T-helper 1 cell (primary cell): ENCODE measurements at regions not wholly inside any gene's neighbourhood (a gene's known extent, or its start where the extent isn't known, plus 50 kb on each side); places are given as distances from the start of the nearest gene placed in this dataset.

Experiments used
- DNase-seq, 5 donors: peaks; one replicate each; pipeline ENCODE4 v3.0.0-alpha.2; 2012 to 2020

GRCh38 chr1:67561704-67562113 is 123.3 kb upstream of the GADD45A start:
- DNase-seq, result peak; percentile 58 to 78 (median 62)

DNA sequence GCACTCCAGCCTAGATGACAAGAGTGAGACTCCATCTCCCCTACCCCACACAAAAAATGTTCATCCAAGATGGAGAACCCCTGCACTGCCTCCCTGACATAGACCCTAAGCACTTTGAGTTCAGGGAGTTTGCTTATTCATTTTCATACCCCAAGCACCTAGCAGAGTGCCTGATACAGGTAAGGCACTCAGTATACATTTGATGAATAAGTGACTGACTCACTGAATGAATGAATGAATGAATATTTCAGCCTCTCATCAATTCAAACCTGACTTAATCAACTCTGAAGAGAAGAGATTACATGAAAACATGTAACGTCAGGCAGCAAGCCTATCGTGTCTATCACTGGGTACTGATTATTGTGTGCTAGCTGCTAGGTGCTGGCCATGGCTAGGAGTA is 121.3 kb upstream of the GADD45A start:
- DNase-seq, result no peak

- DNase-seq, result no peak
Observed at GRCh38 chr1:67564193-67564592, 120.8 kb upstream of the GADD45A start.

GRCh38 chr1:67566803-67567377 is 118.1 kb upstream of the GADD45A start:
- DNase-seq, result no peak

GRCh38 chr1:67570486-67571143 is 114.4 kb upstream of the GADD45A start:
- no peak for DNase-seq

- no peak for DNase-seq
Observed at GRCh38 chr1:67571406-67571805, 113.6 kb upstream of the GADD45A start.

DNA sequence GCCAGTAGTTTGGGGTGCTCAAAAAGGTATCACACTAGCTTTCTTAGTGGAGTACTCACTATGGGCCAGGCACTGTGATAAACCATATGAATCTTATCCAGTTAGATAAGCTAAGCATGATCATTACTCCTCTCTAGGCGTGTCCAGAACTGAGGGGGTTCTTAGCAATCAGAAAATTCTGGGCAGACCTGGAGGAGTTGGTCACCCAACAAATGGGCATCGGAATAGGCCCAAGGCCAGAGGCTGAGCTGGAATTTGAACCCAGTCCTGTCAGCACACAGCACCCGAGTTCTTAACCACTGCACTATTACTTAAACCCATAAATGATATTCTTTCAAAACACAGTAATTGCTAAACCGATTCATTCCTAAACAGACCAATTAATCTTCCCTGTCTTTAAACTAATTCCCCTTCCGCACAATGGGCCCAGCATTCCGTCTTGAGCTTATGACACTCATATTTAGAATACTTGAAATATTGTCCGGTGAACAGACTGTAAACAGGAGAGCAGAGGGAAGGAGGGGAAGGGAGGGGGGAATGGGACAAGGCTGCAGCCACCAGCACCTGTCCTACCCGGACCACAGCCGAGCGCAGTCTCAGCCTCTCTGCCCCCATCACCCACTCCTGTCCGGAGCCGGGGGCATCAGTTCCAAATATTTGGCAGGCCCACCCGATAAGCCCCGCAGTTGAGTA is 113.0 kb upstream of the GADD45A start:
- DNase-seq, result no peak

GRCh38 chr1:67572594-67573221 is 112.3 kb upstream of the GADD45A start:
- DNase-seq, result no peak

DNA sequence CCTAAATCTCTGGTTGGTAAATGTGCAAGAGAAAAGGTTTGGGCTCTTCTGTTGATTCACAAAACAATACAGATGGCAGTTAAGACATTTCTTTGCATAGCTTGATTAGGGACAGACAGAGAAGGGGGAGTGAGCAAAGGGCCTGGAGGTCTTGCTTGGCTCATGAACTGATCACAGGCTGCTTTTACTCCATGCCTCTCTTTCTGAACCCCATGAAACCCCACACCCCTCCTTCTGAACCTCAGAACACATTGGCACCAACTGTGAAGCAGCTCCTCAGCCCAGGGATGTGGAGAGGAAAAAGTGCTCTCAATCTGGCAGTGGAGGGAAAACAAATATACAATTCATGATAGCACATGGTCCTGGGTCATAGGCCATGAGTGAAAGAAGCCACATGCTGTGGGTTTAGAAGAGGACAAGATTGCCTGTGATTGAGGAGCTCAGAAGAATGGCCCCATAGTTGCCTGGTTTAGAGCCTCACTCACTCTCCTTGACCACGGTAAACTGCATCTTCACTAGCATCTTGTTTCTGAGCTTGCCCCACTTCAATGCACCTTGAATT is 111.6 kb upstream of the GADD45A start:
- no peak for DNase-seq

GRCh38 chr1:67574221-67574620 is 110.8 kb upstream of the GADD45A start:
- no peak for DNase-seq

DNA sequence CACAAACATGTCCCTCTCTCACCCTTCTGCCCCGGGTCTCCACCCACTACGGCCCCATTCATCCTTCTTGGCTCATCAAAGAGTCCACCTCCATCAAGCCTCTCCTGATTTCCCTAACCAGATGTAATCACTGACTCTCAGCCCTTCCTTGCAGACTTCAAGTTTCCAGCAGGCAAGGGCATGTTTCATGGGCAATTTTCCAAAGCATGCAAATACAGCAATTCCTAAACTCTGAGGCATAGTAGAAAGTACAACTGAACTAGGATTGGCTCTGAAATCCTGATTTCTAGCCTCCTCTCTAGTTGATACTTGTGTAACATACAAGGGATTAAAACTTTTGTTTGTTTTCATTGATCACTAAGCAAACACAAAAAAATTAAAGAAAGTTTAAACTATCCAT is 109.1 kb upstream of the GADD45A start:
- DNase-seq, result no peak

DNA sequence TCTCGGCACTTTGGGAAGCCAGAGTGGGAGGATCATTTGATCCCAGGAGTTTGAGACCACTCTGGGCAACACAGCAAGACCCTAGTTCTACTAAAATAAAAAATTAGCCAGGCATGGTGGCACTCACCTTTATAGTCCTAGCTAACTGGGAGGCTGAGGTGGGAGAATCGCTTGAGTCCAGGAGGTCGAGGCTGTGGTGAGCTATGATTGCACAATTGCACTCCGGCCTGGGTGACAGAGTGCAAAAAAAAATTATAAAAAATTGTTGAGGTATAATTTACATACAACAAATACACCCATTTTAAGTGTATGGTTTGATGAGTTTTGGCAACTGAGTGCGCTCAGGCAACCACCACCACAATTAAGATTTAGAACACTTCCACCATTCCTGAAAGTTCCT is 108.5 kb upstream of the GADD45A start:
- DNase-seq, result no peak

DNA sequence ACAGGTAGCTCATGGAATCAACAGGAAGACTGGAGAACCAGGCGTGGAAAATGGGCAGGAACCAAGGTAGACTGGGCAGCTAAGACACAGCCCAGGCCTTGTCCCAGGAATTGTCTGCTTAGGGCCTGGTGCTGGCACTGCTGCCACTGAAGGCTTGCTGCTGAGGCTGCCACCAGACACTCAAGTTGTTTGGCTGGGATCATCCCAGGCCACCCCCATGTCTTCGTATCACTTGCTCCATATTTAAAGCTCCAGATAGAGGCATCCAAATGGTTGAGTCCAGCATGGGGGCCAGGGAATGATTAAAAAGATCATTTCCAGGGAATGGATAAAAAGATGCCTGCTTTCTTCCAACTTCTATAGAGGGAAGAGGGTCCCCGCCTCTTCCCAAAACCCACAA is 107.4 kb upstream of the GADD45A start:
- no peak for DNase-seq

DNA sequence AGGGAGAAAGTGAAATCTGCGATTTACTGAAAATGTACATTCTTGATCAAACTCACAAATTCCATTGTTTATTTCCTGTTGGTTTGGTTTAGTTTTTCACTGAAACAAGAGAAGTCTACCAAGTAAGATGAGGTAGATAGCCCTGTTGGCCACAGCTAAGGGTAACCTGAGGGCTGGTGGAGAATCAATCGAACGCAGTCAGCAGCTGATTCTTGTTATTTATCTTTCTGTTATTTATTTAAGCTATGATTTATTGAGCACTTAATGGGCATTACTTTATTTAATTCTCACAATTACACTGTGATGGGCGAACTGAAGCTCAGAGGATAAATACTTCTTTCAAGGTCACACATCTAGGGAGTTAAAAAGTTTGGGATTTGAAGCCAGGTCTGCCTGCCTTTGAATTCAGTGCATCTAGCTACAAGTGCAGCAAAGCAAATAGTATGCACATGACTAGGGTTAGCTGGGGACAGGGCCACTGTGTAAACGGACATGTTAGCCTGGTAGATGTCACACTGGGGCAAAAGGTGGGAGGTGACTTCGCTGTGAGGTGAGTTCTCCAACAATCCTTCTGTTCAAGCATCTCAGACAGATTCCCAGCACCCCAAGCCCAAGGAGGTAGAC is 106.5 kb upstream of the GADD45A start:
- no peak for DNase-seq

- no peak for DNase-seq
Observed at GRCh38 chr1:67579623-67580394, 105.2 kb upstream of the GADD45A start.

- no peak for DNase-seq
Observed at GRCh38 chr1:67580691-67581403, 104.2 kb upstream of the GADD45A start.

GRCh38 chr1:67582625-67583461 is 102.2 kb upstream of the GADD45A start:
- DNase-seq, result no peak

GRCh38 chr1:67583462-67583950 is 101.5 kb upstream of the GADD45A start:
- DNase-seq, result no peak

GRCh38 chr1:67584938-67585337 is 100.1 kb upstream of the GADD45A start:
- no peak for DNase-seq

GRCh38 chr1:67586596-67586995 is 98.4 kb upstream of the GADD45A start:
- no peak for DNase-seq
